BLaER1 treated with 17β-estradiol and CSF1 and Interleukin-3, amounts not matched to agents 10 nM and 100 nM (cell line): ENCODE measurements at regions not wholly inside any gene's neighbourhood (a gene's known extent, or its start where the extent isn't known, plus 50 kb on each side); places are given as distances from the start of the nearest gene placed in this dataset.
"Not testable (repeated sequence)": the region's sequence is repeated elsewhere in the genome, so short reads cannot be mapped to it uniquely, and the experiment has no call there.

Experiments
- H3K27ac ChIP-seq, 11 experiments: shearing (Covaris generic); formaldehyde crosslinking; 2 replicates each; pipeline ENCODE4 v1.8.1; 2022
- H3K27me3 ChIP-seq, 11 experiments: shearing (Covaris generic); formaldehyde crosslinking; 2 replicates each; pipeline ENCODE4 v1.8.1; 2022
- H3K36me3 ChIP-seq, 11 experiments: shearing (Covaris generic); formaldehyde crosslinking; 2 replicates each; pipeline ENCODE4 v1.8.1; 2022
- H3K4me1 ChIP-seq, 10 experiments: shearing (Covaris generic); formaldehyde crosslinking; 2 replicates each; pipeline ENCODE4 v1.8.1; 2022
- H3K4me2 ChIP-seq, 11 experiments: shearing (Covaris generic); formaldehyde crosslinking; 2 replicates each; pipeline ENCODE4 v1.8.1; 2022
- H3K4me3 ChIP-seq, 10 experiments: shearing (Covaris generic); formaldehyde crosslinking; 2 replicates each; pipeline ENCODE4 v1.8.1; 2022
- H3K9ac ChIP-seq, 11 experiments: shearing (Covaris generic); formaldehyde crosslinking; 2 replicates each; pipeline ENCODE4 v1.8.1; 2022
- H3K9me3 ChIP-seq, 11 experiments: shearing (Covaris generic); formaldehyde crosslinking; replicated peaks in 1 of 11; 2 replicates each; pipeline ENCODE4 v1.8.1; 2022
- H4K20me1 ChIP-seq, 11 experiments: shearing (Covaris generic); formaldehyde crosslinking; 2 replicates each; pipeline ENCODE4 v1.8.1; 2022
- Cebpa-rat ChIP-seq, 11 experiments: shearing (Covaris generic); IDR thresholded peaks; 2 replicates each; pipeline ENCODE4 v1.8.1; 2022

- Histone ChIP-seq H3K4me1 (no peaks in the 10 kb centered on the region), H3K27me3 (no peaks in the 10 kb centered on the region), H4K20me1 (no peaks in the 10 kb centered on the region), H3K9ac (no peak overlapping the region), H3K4me2 (no peak overlapping the region), H3K36me3 (no peaks in the 10 kb centered on the region), H3K9me3 (peaks cover 11 to 33% (median 20%) of the 10 kb centered on the region in 11 experiments; a peak in 20 of 22 replicates), H3K4me3 (no peak overlapping the region), H3K27ac (no peak overlapping the region)
- TF ChIP-seq Cebpa-rat (IDR thresholded peaks at IDR 0.05) = no peak
These were observed 917.1 kb downstream of the PLOD2 start for GRCh38 chr3:145243875-145244274.

DNA sequence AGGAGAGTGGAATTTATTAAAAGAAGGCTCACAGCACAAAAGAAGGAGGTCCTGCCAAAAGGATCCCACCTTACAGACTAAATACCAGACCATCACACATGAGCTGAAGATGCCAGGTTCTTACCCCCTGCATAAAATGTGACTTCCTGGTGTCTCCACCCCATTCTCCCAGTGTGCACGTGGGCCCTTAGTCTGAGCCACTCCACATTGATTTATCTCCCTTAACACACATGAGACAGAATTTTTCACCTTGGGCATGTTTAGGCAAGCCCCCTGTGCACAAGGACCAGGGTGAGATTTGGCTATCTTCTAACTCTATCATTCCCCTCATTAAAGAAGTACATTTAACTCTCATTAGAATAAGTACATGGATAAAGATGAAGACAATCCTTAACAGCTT, 916.7 kb downstream of the PLOD2 start:
- Histone ChIP-seq H4K20me1 (no peaks in the 10 kb centered on the region), H3K27ac (no peak overlapping the region), H3K4me1 (no peaks in the 10 kb centered on the region), H3K9me3 (peaks cover 15 to 37% (median 25%) of the 10 kb centered on the region in 11 experiments; a peak in 21 of 22 replicates), H3K36me3 (no peaks in the 10 kb centered on the region), H3K4me3 (no peak overlapping the region), H3K4me2 (no peak overlapping the region), H3K27me3 (no peaks in the 10 kb centered on the region), H3K9ac (no peak overlapping the region)
- no peak for TF ChIP-seq Cebpa-rat (IDR thresholded peaks at IDR 0.05)

- no peak overlapping the region for H3K9ac ChIP-seq
- no peak for TF ChIP-seq Cebpa-rat (IDR thresholded peaks at IDR 0.05)
- no peaks in the 10 kb centered on the region for H3K4me1 ChIP-seq
- no peaks in the 10 kb centered on the region for H3K27me3 ChIP-seq
- no peak overlapping the region for H3K27ac ChIP-seq
- no peak overlapping the region for H3K4me2 ChIP-seq
- no peaks in the 10 kb centered on the region for H4K20me1 ChIP-seq
- no peaks in the 10 kb centered on the region for H3K36me3 ChIP-seq
- H3K4me3 ChIP-seq = no peak overlapping the region
- H3K9me3 ChIP-seq = peaks cover 23 to 46% (median 34%) of the 10 kb centered on the region in 11 experiments
These were observed 914.7 kb downstream of the PLOD2 start for GRCh38 chr3:145246291-145246690.

DNA sequence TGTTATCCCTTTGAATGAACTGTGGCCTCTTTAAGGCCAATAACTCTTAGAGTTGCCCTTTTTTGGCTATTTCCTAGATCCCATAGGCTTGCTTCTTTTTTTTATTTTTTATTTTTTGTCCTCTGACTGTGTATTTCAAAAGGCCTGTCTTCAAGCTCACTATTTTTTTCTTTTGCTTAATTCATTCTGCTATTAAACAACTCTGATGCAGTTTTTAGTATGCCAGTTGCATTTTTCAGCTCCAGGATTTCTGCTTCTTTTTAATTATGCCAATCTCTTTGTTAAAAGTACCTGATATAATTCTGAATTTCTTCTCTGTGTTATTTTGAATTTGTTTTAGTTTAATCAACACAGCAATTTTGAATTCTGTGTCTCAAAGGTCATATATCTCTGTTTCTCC, 912.1 kb downstream of the PLOD2 start:
- no peak overlapping the region for H3K4me3 ChIP-seq
- H3K27ac ChIP-seq = no peak overlapping the region
- no peaks in the 10 kb centered on the region for H3K27me3 ChIP-seq
- H3K4me1 ChIP-seq = no peaks in the 10 kb centered on the region
- peaks cover 23 to 45% (median 34%) of the 10 kb centered on the region in 11 experiments for H3K9me3 ChIP-seq
- no peaks in the 10 kb centered on the region for H3K36me3 ChIP-seq
- no peaks in the 10 kb centered on the region for H4K20me1 ChIP-seq
- no peak overlapping the region for H3K4me2 ChIP-seq
- TF ChIP-seq Cebpa-rat (IDR thresholded peaks at IDR 0.05) = no peak
- no peak overlapping the region for H3K9ac ChIP-seq

GRCh38 chr3:145251311-145251710, 909.7 kb downstream of the PLOD2 start:
- Histone ChIP-seq H3K4me3 (no peak overlapping the region), H4K20me1 (no peaks in the 10 kb centered on the region), H3K4me2 (no peak overlapping the region), H3K27me3 (no peaks in the 10 kb centered on the region), H3K9me3 (peaks cover 23 to 37% (median 31%) of the 10 kb centered on the region in 11 experiments), H3K36me3 (no peaks in the 10 kb centered on the region), H3K27ac (no peak overlapping the region), H3K4me1 (no peaks in the 10 kb centered on the region), H3K9ac (no peak overlapping the region)
- no peak for TF ChIP-seq Cebpa-rat (IDR thresholded peaks at IDR 0.05)

- not testable (repeated sequence) for H3K4me2 ChIP-seq, H3K9ac ChIP-seq, H3K27ac ChIP-seq, H3K36me3 ChIP-seq, H3K4me3 ChIP-seq, H4K20me1 ChIP-seq, H3K9me3 ChIP-seq, H3K27me3 ChIP-seq, H3K4me1 ChIP-seq
These were observed 903.0 kb downstream of the PLOD2 start for GRCh38 chr3:145257967-145258366.

DNA sequence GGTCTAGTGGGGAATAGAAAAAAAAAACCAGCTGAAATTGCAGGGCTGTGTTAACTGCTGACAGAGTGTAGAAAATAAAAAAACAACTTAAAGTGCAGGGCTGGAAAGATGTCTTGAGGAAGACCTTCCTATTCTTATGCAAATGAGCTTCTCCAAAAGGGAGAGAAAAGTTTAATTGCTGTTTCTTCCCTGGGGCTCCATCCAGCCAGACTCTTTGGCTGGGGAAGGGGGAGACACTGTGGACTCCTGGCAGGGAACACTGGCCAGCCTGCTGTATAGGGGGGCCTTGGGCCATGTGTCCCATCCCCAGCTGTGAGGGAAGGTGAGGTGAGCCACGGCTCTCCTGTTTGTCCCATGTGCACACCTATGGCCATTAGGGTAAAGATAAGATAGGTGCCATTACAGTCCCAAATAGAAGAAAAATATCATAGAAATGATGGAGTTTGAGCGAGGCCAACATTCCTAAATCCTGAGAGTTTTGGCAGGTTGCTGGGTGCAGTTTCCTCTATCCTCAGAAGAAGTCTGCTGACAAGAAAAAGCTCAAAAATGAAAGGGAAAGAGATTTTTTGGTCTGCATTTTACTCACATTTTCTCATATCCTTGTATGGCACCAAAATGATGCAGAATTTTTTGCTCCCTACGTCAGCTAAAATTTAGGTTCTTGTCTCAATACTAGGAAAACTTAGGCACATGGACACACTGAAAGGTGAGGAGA, 901.7 kb downstream of the PLOD2 start:
- no peak for TF ChIP-seq Cebpa-rat (IDR thresholded peaks at IDR 0.05)
- Histone ChIP-seq H4K20me1 (no peaks in the 10 kb centered on the region), H3K36me3 (no peaks in the 10 kb centered on the region)

GRCh38 chr3:145263458-145263857, 897.5 kb downstream of the PLOD2 start:
- H3K9me3 ChIP-seq, H3K27ac ChIP-seq, H3K27me3 ChIP-seq, H3K4me1 ChIP-seq, H3K36me3 ChIP-seq, H3K9ac ChIP-seq, H3K4me3 ChIP-seq, H4K20me1 ChIP-seq, H3K4me2 ChIP-seq: not testable (repeated sequence)

More for the DNA sequence above, 901.7 kb downstream of the PLOD2 start:
- no peak overlapping the region for H3K4me3 ChIP-seq
- no peaks in the 10 kb centered on the region for H3K4me1 ChIP-seq
- H3K4me2 ChIP-seq = no peak overlapping the region
- no peak overlapping the region for H3K27ac ChIP-seq
- H3K9me3 ChIP-seq = no peaks in the 10 kb centered on the region
- H3K27me3 ChIP-seq = no peaks in the 10 kb centered on the region
- H3K9ac ChIP-seq = no peak overlapping the region

DNA sequence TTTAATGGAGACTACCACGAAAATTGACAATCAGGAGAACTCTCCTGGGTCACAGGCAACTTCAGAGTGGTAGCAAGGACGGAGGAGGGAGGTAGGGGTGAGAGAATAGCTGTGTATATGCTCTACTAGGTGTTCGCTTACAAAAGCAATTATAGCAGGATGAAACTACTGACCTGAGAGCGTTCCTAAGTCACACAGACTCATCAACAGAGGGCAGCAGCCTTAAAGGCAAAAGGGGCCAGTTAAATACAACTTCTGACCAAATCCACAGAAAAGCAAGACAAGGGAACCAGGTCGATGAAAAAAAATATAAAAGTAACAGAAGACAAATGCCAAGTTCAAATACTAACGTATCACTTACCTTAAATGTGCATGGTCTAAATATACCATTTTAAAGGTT, 894.6 kb downstream of the PLOD2 start:
- no peak for TF ChIP-seq Cebpa-rat (IDR thresholded peaks at IDR 0.05)
- H3K4me3 ChIP-seq = no peak overlapping the region
- no peaks in the 10 kb centered on the region for H4K20me1 ChIP-seq
- no peaks in the 10 kb centered on the region for H3K36me3 ChIP-seq
- H3K4me2 ChIP-seq = no peak overlapping the region
- H3K9ac ChIP-seq = no peak overlapping the region
- H3K9me3 ChIP-seq = no peaks in the 10 kb centered on the region
- no peaks in the 10 kb centered on the region for H3K4me1 ChIP-seq
- no peak overlapping the region for H3K27ac ChIP-seq
- H3K27me3 ChIP-seq = no peaks in the 10 kb centered on the region

- Histone ChIP-seq H3K4me1 (no peaks in the 10 kb centered on the region), H3K4me3 (no peak overlapping the region), H3K27me3 (no peaks in the 10 kb centered on the region), H3K36me3 (no peaks in the 10 kb centered on the region), H4K20me1 (no peaks in the 10 kb centered on the region), H3K9me3 (no peaks in the 10 kb centered on the region), H3K4me2 (no peak overlapping the region), H3K27ac (no peak overlapping the region), H3K9ac (no peak overlapping the region)
- TF ChIP-seq Cebpa-rat (IDR thresholded peaks at IDR 0.05) = no peak
These were observed 891.9 kb downstream of the PLOD2 start for GRCh38 chr3:145269106-145269505.
